ENCODE measurements at regions not wholly inside any gene's neighbourhood (a gene's known extent, or its start where the extent isn't known, plus 50 kb on each side); places are given as distances from the start of the nearest gene placed in this dataset.
"Not testable (repeated sequence)": the region's sequence is repeated elsewhere in the genome, so short reads cannot be mapped to it uniquely, and the experiment has no call there.

DNA sequence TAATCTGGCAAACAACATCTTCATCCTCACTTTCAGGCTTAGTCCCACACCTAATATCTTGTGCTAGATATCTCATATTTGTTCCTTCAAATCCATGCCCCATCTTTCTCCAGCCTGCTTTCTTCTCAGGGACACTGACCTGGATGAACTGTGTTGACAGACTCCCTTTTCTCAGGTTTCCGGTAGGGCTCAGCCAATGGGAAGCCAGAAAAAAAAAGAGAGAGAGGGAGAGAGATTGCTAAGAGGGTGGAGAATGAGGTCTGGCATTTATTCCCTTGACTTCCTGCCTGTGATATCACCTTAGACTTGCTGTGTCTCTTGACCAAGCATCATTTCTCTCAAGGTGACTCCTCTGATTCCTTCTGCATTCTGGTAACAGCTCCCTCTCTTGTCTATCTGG, 145.6 kb upstream of the ABI3BP start:
- TF ChIP-seq, protein P1, sequence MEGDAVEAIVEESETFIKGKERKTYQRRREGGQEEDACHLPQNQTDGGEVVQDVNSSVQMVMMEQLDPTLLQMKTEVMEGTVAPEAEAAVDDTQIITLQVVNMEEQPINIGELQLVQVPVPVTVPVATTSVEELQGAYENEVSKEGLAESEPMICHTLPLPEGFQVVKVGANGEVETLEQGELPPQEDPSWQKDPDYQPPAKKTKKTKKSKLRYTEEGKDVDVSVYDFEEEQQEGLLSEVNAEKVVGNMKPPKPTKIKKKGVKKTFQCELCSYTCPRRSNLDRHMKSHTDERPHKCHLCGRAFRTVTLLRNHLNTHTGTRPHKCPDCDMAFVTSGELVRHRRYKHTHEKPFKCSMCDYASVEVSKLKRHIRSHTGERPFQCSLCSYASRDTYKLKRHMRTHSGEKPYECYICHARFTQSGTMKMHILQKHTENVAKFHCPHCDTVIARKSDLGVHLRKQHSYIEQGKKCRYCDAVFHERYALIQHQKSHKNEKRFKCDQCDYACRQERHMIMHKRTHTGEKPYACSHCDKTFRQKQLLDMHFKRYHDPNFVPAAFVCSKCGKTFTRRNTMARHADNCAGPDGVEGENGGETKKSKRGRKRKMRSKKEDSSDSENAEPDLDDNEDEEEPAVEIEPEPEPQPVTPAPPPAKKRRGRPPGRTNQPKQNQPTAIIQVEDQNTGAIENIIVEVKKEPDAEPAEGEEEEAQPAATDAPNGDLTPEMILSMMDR (IDR thresholded peaks at IDR 0.05): no peak
- no peak for DNase-seq (ENCODE audit: low spot score)
- Histone ChIP-seq H3K27ac (no peak overlapping the region), H3K9me3 (no peaks in the 10 kb centered on the region), H3K27me3 (no peaks in the 10 kb centered on the region), H3K4me1 (no peaks in the 10 kb centered on the region), H3K36me3 (no peaks in the 10 kb centered on the region), H3K4me3 (no peak overlapping the region)

DNA sequence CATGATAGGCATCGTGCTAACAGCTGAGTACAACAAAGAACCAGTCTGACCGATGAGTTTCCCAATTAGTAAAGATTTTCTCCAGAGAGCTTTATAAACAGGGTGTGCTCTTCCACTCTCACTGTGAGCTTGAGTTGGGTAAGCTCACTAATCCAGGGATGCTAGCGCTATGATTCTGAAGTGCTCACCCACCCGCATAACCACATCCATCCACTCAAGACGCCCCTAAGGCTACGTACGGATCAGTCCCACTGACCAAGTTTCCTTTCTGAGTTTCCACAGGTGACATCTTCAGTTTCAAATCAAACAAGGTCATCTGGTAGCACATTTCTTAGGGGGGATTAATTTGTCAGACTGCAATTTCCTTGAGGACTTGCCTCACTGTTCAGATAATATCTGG, 141.1 kb upstream of the ABI3BP start:
- H3K27ac ChIP-seq: no peak overlapping the region
- TF ChIP-seq, protein P1 (IDR thresholded peaks at IDR 0.05): no peak

DNA sequence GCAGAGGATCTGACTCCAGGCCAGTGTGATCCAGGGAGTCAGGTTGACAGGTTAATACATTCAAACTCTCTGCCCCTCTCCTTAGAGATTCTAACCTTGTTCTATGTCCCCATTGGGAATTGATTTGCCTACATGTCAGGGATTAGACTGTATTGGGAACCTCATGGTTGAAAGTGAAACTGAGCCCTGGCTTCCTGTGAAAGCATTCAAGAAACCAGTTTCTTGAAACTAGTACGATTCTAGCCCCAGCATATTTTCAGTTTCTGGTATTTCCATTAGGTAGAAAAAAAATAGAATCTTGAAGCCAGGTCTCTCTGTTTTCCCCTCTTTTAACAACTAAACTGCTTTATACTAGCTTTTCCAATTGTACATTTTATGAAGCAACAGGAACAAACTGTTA, 140.4 kb upstream of the ABI3BP start:
- DNase-seq (ENCODE audit: low spot score): no peak
- H3K36me3 ChIP-seq: no peaks in the 10 kb centered on the region

More for the DNA sequence above, 141.1 kb upstream of the ABI3BP start:
- no peak overlapping the region for H3K4me3 ChIP-seq
- H3K4me1 ChIP-seq: no peaks in the 10 kb centered on the region
- H3K36me3 ChIP-seq: no peaks in the 10 kb centered on the region
- H3K27me3 ChIP-seq: no peaks in the 10 kb centered on the region
- H3K9me3 ChIP-seq: no peaks in the 10 kb centered on the region
- DNase-seq (ENCODE audit: low spot score): no peak

DNA sequence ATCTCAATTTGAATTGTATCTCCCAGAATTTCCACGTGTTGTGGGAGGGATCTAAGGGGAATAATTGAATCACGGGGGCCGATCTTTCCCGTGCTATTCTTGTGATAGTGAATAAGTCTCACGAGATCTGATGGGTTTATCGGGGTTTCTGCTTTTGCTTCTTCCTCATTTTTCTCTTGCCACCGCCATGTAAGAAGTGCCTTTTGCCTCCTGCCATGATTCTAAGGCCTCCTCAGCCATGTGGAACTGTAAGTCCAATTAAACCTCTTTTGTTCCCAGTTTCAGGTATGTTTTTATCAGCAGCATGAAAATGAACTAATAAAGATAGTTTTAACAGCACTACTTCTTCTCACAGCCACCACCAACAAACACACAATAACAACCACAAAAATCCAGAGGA, 140.0 kb upstream of the ABI3BP start:
- not testable (repeated sequence) for H3K27ac ChIP-seq; H3K4me3 ChIP-seq; H3K9me3 ChIP-seq; H3K27me3 ChIP-seq; DNase-seq (ENCODE audit: low spot score); H3K36me3 ChIP-seq; H3K4me1 ChIP-seq

More for the DNA sequence above, 140.4 kb upstream of the ABI3BP start:
- Histone ChIP-seq H3K4me1 (no peaks in the 10 kb centered on the region), H3K27me3 (no peaks in the 10 kb centered on the region), H3K4me3 (no peak overlapping the region), H3K27ac (no peak overlapping the region), H3K9me3 (no peaks in the 10 kb centered on the region)
- TF ChIP-seq, protein P1 (IDR thresholded peaks at IDR 0.05): no peak

DNA sequence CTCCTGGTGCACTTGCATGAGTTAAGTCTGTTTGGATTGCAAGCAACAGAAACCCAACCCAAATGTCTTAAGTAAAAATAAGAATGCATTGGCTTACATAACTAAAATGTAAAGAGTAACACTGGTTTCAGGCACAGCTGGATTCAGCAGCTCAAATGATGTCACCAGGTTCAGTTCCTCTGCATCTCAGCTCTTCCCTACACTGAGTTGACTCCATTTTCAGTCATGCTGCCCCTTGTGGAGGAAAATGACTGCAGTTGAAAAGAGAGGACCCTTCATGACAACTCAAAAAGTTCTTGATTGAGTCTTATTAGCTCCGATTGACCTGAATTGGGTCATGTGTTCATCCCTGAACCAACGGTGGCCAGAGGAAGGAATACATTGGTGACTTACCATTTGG, 138.5 kb upstream of the ABI3BP start:
- no peak for DNase-seq (ENCODE audit: low spot score)

DNA sequence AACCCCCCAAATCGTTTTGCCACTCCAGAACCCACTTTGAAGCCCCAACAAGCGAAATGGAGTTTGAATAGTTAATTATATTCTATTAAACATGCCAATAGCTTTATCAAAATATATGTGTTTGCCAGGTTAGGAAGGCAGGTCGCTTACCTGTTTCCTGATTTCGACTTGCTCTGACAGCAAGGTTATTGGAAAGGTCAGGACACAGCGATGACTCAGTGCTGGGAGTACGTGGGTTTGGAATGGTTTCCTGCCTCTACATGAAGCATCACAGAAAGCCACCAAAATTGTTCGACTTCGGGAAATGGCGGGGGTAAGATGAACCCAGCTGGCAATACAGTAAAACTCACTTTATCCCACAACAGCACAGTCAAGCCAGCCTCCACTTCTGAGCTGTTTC, 135.6 kb upstream of the ABI3BP start:
- TF ChIP-seq, protein P1 (IDR thresholded peaks at IDR 0.05): no peak
- no peaks in the 10 kb centered on the region for H3K9me3 ChIP-seq
- no peaks in the 10 kb centered on the region for H3K27me3 ChIP-seq
- no peaks in the 10 kb centered on the region for H3K4me1 ChIP-seq
- no peak overlapping the region for H3K27ac ChIP-seq
- no peaks in the 10 kb centered on the region for H3K36me3 ChIP-seq
- no peak overlapping the region for H3K4me3 ChIP-seq
- no peak for DNase-seq (ENCODE audit: low spot score)

More for the DNA sequence above, 138.5 kb upstream of the ABI3BP start:
- TF ChIP-seq, protein P1 (IDR thresholded peaks at IDR 0.05): no peak
- no peaks in the 10 kb centered on the region for H3K27me3 ChIP-seq
- no peak overlapping the region for H3K4me3 ChIP-seq
- H3K4me1 ChIP-seq: no peaks in the 10 kb centered on the region
- no peak overlapping the region for H3K27ac ChIP-seq
- no peaks in the 10 kb centered on the region for H3K9me3 ChIP-seq
- H3K36me3 ChIP-seq: no peaks in the 10 kb centered on the region

Data from right atrium auricular region (tissue), 2 donors.